NCI-H226 (cell line): ENCODE measurements at regions not wholly inside any gene's neighbourhood (a gene's known extent, or its start where the extent isn't known, plus 50 kb on each side); places are given as distances from the start of the nearest gene placed in this dataset.

ENCODE experiments used
- DNase-seq: peaks from one replicate; pipeline ENCODE4 v3.0.0-alpha.2; 2015

- DNase-seq, result no peak
Observed at GRCh38 chr13:99892866-99893504, 78.6 kb downstream of the ZIC5 start.

GRCh38 chr13:99892196-99892613 is 79.4 kb downstream of the ZIC5 start:
- no peak for DNase-seq

DNA sequence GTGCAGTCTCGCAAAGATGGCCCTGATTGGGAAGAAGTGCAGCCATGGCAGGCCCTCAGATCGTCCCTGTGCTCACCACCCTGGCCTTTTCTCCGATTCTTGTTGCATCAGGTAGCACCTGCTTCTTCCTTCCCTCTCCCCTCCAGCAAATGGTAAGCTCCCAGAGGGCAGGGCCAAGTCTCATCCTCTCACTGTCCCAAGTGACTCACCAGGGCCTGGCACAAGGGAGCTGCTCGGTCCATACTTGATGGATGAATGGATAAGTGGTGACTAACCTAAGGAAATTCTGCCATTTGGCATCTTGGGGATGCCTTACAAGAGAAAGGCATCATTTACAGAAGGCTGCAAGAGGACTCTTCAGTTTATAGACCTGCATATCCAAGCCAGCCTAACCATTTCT is 84.9 kb downstream of the ZIC5 start:
- DNase-seq, result no peak

DNA sequence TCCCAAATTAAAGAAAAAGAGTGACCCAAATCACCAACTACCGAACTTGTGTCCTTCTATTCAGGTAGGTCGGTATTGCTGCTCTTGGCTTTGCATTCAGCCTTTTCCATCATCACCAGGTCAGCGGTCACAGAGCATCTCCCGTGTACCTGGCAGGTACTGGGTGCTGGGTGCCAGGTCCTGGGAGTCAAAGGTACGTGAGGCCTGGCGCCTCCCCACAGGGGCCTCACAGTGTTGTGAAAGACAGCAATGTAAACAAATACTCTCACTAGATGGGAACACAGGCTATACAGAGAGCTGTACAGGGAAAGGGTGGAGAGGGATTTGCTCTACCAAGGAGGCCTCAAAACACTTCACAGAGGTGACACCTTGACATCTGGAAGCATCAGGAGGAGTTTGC is 86.7 kb downstream of the ZIC5 start:
- no peak for DNase-seq

DNA sequence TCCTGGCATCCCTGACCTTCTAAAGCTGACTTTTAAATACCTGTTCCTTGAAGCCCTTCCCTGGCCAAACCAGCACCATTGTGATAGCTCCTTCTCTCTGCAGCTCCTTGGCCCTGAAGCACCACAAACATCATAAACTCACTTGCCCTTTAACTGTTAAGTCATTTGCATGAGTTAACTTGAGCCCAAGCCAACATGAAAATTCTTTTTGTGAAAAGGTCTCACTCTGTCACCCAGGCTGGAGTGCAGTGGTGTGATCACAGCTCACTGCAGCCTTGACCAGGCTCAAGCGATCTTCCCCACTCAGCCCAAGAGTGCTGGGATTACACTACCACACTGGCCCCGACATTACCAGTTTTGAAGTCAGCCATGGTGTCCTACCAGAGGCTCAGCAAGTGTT is 87.8 kb downstream of the ZIC5 start:
- DNase-seq, result no peak

- no peak for DNase-seq
Observed at GRCh38 chr13:99878921-99879610, 92.5 kb downstream of the ZIC5 start.

- no peak for DNase-seq
Observed at GRCh38 chr13:99876651-99877050, 94.9 kb downstream of the ZIC5 start.

DNA sequence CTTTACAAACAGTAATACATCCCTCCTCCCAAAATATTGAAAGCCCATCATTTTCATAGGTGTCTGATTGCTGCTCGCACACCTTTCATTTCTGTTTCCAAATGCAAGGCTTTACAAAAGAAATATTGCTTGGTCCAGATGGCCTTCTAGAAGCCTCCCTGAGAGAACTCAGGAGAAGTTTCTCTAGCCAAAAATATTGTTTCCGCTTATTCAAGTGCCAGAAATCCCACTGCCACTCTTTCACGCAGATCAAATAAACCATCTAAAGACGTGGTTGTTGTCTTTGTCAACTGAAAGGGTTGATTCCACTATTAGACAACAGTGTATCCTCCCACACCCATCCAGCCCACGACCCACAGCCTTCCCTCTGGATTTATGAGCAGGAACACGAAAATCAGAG is 96.2 kb downstream of the ZIC5 start:
- DNase-seq, result no peak

DNA sequence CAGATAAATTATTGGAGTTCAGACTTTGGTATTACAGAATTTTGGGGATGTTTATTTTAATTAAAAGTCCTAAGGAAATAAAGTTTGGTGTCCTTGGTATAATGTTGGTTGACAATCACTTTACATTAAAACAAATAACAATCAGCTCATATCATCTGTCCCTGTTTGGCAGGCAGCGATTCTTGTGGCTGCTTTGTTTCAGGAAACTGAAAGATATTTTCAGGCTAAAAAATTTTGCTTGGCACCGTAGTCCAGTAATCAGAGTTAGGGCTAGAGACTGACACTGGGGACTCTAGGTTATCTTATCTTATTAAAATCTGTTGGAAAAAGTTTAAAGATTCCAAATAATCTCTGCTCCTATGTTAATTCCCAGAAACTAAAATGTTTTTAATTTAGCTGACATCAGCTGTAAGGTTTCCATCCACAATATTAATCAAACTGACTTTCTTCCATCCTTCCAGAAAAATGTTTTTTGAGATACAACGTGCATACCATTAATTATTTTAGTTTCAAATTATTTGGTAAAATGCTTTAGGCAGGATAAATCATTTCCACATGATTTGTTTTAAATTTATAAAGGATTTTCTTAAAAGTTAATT is 97.6 kb downstream of the ZIC5 start:
- DNase-seq, result no peak

DNA sequence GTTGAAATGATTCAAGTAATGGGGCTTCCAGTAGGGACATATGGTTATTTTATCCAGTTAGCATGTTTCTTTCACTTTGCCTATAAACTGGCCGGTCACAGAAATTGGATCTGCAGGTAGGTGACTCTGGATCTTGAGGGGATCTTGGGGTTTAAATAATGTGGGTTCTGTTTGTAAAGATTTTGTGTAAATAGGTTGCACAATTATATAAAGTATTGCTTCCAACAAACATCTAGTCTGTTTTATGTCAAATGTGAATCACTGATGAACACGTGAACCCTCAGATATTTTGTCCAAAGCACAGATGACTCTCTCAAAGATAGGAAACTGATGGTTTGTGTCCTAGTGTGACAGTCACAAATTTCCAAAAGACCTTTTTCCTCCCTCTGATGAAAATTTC is 98.4 kb downstream of the ZIC5 start:
- no peak for DNase-seq

DNA sequence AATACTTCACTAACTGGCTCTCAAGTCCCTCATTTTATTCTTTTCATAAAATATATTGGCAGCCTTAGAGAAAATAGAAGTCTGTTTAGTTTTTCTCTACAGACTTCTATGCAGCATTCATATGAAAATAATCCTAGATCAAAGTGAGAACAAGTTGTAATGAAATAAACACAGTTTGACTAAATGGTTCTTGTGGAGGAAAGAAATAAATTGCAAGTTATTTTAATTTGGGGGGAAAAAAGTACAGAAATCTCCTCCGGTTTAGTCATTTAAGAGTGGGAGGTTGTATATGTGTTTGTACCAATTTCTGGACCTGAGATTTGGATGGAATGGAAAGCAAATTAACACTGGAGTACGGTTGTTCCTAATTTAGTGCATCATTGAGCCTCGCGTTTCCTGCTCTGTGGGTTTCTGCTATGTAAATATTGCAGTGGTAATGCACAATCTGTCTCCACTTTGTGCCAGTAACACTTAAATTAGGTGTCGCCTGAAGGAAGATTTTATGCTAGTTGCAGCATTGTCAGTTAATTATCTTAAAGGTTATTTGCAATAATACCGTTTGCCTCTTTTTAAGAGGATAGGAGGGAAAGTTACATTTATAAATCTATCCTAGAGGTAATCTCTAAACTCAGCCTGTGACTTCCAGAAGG is 100.2 kb downstream of the ZIC5 start:
- no peak for DNase-seq

GRCh38 chr13:99870541-99870940 is 101.0 kb downstream of the ZIC5 start:
- DNase-seq, result no peak

- no peak for DNase-seq
Observed at GRCh38 chr13:99869830-99870229, 101.7 kb downstream of the ZIC5 start.

GRCh38 chr13:99868767-99869166 is 102.8 kb downstream of the ZIC5 start:
- DNase-seq, result no peak

GRCh38 chr13:99867535-99868257 is 103.9 kb downstream of the ZIC5 start:
- no peak for DNase-seq

DNA sequence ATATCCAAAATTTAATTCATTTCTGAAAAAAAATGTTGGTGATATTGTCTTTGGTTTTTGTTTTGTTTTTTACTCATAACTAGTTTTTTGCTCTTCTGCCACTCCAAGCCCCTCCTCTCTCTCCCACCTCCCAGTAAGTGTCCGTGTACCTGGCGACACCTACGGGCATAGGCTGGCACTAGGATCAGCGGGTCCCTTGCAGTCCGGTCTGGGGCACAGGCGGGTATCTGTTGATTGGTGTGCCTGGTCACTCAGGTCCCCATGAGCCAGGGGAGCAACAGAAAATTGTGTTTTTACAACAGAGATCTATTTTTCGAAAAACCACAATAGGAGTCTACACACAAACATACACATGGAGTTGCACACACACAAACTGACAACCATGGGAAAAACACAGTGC is 104.8 kb downstream of the ZIC5 start:
- no peak for DNase-seq

GRCh38 chr13:99865420-99865930 is 106.1 kb downstream of the ZIC5 start:
- no peak for DNase-seq

GRCh38 chr13:99864627-99864990 is 107.0 kb downstream of the ZIC5 start:
- DNase-seq, result no peak

DNA sequence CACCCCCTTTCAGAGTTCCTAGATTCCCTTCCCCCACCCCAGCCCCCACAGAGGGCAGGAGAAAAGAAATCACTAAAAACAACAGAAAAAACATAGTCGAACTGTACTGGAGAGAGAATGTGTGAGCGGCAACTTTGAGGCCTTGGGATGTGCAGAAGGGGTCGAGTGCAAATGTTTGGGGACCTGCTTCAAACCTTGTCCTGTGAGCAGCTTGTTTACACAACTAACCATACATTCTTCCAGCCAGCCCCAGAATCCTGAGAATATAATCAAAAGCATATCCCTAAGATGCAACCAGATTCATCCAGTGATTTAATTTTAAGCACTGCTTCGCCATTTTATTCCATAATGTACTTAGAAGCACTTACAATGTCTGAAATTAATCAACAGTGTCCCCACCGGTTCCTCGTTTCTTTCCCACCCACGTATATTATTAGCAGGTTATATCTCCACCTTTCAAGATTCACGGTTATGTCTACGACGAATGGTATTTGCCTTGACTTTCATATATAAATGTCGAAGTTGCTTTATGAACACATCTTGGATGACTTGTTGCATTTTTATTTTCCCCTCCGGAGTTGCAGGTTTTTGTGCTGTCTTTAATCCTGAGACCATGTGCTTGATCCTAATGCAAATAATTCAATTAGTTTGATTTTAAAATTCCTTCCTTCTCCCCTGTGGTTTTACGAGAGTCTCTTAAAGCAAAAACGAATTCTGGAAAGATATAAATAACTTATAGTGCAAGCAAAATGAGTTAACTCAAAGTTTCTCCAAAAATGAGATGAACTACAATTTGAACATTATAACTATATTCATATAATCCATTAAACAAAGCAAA is 107.6 kb downstream of the ZIC5 start:
- DNase-seq, result no peak

DNA sequence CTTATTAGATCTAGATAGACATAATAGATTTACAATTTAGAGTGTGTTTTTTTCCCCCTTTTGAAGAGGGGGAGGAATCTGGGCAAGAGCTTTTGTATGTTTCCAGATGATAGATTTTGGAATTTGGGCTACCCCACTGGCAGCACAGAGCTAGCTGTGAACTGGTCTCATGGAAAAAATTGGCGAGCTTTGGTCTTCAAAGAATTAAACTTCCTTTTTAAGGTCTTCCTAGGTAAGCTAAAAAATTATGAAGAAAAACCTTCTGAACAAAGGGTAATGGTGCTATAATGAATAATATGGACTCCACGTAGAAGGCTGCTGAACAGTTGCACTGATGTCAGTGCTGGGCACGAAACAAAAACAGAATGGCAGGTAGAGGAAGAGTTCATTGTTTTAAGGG is 109.3 kb downstream of the ZIC5 start:
- no peak for DNase-seq

DNA sequence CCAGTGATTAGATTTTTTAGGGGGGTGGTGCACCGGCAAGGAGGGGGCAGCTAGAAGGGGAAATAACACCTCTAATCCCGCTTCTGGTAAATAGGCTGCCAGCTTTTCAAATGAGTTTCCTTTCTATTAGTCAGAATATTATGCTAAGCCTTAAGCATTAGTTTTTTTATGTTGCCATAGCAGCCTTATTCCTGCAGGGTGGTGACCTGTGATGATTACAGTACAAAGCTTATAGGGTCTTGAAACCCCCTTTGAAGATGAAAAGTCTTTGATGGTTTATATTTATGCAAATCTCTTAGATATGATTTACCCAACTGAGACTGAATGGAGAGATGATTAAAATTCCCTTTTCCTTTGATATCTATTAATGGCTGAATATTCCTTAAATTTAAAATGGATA is 109.8 kb downstream of the ZIC5 start:
- DNase-seq, result no peak

DNA sequence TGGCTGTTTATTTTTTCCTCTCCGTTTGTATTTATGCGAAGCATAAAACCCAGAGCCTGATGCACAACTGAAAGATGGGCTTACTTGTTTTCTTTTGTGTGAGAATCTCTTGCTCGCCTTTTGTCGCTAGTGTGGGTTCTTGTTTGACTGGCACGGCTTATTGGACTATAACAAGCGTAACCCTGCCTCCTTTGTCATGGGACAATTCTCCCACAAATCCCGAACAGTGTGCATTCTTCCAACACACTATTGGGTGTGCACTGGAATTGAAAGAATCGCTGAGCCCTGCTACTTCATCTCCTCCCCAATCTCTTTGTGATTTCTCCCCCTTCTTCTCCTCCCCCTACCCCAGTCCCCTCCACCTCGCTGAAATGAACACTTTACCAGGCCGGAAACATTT is 110.8 kb downstream of the ZIC5 start:
- DNase-seq, result no peak
